Activated effector memory CD4-positive, alpha-beta T cell treated with Interleukin-2 at 50 U/mL for 16 hours (primary cell): ENCODE measurements at regions not wholly inside any gene's neighbourhood (a gene's known extent, or its start where the extent isn't known, plus 50 kb on each side); places are given as distances from the start of the nearest gene placed in this dataset.

ENCODE experiments used
- DNase-seq: peaks from one replicate; pipeline ENCODE4 v3.0.0-alpha.2; 2020

GRCh38 chr4:89413518-89413917 lies 105.9 kb upstream of the GPRIN3 start:
- DNase-seq = no peak

- DNase-seq = no peak
Measured at GRCh38 chr4:89411539-89412309, 104.1 kb upstream of the GPRIN3 start.

GRCh38 chr4:89410687-89411086 lies 103.1 kb upstream of the GPRIN3 start:
- no peak for DNase-seq

- no peak for DNase-seq
Measured at GRCh38 chr4:89404530-89404929, 96.9 kb upstream of the GPRIN3 start.

GRCh38 chr4:89403826-89404225 lies 96.2 kb upstream of the GPRIN3 start:
- no peak for DNase-seq

- DNase-seq = no peak
Measured at GRCh38 chr4:89400287-89401035, 92.9 kb upstream of the GPRIN3 start.

- DNase-seq = no peak
Measured at GRCh38 chr4:89398644-89399043, 91.0 kb upstream of the GPRIN3 start.

- no peak for DNase-seq
Measured at GRCh38 chr4:89398146-89398545, 90.5 kb upstream of the GPRIN3 start.

GRCh38 chr4:89397441-89397840 lies 89.8 kb upstream of the GPRIN3 start:
- DNase-seq = no peak

GRCh38 chr4:89382439-89382838 lies 74.8 kb upstream of the GPRIN3 start:
- DNase-seq = no peak

- DNase-seq = no peak
Measured at GRCh38 chr4:89380980-89381379, 73.4 kb upstream of the GPRIN3 start.

- no peak for DNase-seq
Measured at GRCh38 chr4:89379511-89380044, 72.0 kb upstream of the GPRIN3 start.

- no peak for DNase-seq
Measured at GRCh38 chr4:89373394-89373793, 65.8 kb upstream of the GPRIN3 start.

- DNase-seq = no peak
Measured at GRCh38 chr4:89371614-89372013, 64.0 kb upstream of the GPRIN3 start.

GRCh38 chr4:89369581-89369980 lies 62.0 kb upstream of the GPRIN3 start:
- no peak for DNase-seq

- no peak for DNase-seq
Measured at GRCh38 chr4:89368861-89369260, 61.3 kb upstream of the GPRIN3 start.

GRCh38 chr4:89365776-89366175 lies 58.2 kb upstream of the GPRIN3 start:
- DNase-seq = no peak

GRCh38 chr4:89365375-89365774 lies 57.8 kb upstream of the GPRIN3 start:
- no peak for DNase-seq

GRCh38 chr4:89364541-89364940 lies 56.9 kb upstream of the GPRIN3 start:
- DNase-seq = no peak

GRCh38 chr4:89363786-89364185 lies 56.2 kb upstream of the GPRIN3 start:
- DNase-seq = no peak

- no peak for DNase-seq
Measured at GRCh38 chr4:89358935-89359638, 51.5 kb upstream of the GPRIN3 start.

GRCh38 chr4:89357787-89358186 lies 50.2 kb upstream of the GPRIN3 start:
- DNase-seq = no peak
